Cerebellar cortex (tissue), 1 donor: ENCODE measurements at regions not wholly inside any gene's neighbourhood (a gene's known extent, or its start where the extent isn't known, plus 50 kb on each side); places are given as distances from the start of the nearest gene placed in this dataset.
"Not testable (repeated sequence)": the region's sequence is repeated elsewhere in the genome, so short reads cannot be mapped to it uniquely, and the experiment has no call there.

Experiments used
- DNase-seq: peaks from one replicate; pipeline ENCODE4 v3.0.0-alpha.2; 2015; ENCODE audit warnings: low spot score

DNA sequence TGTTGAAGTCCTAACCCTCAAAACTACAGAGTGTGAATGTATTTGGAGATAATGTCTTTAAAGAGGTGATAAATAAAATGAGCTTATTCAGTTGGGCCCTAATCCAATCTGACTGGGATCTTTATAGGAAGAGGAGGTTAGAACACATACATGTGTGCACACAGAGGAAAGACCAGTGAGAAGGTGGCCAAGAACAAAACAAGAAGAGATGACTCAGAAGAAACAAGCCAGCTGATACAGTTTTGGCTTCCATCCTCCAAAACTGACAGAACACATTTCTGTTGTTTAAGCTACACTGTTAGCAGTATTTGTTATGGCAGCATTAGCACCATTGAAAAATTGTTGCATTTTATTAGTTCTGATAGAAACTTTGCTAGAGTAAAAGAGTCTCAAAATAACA lies 609.3 kb upstream of the IMPG1 start:
- no peak for DNase-seq

DNA sequence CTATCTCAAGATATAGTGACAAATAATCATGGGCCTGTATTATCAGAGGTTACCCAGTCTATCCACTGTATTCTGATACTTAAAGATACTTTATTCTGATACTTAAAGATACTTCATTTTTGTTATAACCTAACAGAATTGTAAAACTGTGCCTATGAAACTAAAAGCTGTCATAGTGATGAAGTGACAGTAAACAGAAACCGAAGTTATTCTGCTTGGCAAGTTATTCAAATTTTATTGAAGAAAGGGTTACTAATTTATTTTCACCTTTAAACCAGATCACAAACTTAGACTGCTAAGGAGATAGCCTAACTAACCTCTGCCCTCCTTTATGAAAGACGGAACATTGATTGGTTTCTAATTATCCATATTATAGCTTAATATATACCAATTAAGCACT lies 604.6 kb upstream of the IMPG1 start:
- DNase-seq, result no peak

DNA sequence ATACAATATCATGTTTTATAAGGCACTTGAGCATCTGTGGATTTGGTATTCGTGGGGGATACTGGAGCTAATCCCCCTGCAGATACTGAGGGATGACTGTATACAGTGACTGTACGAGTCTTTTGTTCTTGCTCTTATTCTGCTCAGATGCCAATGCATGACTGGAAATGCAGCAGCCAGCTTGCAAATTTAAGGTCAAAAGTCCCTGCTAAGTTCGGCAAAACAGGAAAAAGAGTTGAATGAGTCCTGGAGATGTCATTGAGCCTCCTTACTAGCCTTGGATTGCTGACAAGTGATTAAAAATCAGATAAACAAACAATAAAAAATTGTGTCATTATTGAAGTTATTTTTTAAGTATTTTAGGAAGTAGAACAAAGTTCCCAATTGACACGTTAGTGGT lies 599.3 kb upstream of the IMPG1 start:
- DNase-seq, result no peak

DNA sequence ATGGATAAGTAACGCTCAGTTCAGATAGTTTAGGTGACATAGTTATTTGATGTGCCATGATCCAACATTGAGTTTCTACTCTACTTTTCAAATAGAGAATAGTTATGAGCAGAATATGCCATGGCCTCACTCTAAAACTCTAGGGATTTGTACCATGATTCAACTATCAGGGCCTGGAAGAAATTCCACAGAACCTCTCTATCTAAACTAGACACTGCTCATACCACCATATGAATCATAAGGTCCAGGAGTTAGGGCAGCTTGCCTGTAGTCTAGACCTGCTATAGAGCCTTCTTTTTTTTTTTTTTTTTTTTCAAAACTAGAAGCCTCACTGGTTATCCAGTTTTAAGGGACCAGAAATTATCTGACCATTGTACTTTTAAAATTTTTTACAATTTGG lies 571.8 kb upstream of the IMPG1 start:
- DNase-seq, result no peak

DNA sequence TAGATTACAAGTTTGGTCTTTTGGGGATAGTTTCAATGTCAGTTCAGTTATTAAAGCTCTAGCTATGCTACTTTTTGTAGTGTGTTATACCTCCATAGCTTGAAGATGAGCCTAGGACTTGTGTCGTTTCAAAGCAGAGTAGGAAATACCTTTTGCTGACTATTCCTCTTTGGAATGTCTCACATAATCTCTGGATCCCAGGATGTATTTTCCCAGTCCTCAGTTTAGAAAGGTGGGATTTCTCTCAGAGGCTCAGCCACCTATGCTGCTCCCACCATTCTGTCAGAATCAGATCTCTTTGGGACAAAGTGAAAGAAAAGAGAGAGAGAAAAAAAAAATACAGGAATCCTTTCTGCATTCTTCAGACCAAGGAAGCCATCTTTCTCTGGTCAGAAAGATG lies 567.5 kb upstream of the IMPG1 start:
- DNase-seq, result no peak

DNA sequence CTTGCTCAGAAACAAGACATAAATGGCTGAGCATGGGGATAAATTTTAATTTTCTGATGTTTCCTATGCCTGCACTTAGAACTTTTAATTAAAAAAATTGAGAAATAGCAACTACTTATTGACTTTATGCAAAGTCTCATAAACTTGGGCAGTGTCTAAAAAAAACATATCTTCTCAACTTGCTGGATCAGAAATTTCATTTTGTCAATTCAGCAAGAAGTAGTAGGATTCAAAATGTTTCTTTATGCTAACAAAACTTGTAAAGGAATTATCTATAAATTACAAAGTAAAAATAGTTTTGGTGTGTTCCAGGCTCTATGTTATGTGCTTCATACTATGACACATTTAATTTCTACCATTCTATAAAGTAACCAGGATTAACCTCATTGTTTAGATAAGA lies 562.2 kb upstream of the IMPG1 start:
- DNase-seq, result no peak

DNA sequence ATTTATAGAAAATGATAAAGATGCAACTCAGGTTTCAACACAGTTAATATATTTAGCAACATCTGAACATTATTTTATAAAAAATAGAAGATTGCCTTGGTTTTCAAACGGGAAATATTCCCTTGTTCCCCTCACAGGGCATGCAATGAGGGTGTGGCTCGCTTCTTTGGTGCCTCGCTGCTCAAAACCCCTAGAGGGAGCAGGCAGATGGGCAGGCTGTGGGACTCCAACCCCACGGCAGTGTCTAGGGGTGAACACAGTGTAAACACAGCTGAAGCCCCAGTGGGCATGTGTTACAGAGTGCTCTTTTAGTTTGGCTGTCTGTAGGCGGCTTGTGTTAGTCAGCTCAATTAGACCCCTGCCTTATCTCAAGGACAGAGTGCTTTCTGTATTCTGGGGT lies 560.8 kb upstream of the IMPG1 start:
- no peak for DNase-seq

DNA sequence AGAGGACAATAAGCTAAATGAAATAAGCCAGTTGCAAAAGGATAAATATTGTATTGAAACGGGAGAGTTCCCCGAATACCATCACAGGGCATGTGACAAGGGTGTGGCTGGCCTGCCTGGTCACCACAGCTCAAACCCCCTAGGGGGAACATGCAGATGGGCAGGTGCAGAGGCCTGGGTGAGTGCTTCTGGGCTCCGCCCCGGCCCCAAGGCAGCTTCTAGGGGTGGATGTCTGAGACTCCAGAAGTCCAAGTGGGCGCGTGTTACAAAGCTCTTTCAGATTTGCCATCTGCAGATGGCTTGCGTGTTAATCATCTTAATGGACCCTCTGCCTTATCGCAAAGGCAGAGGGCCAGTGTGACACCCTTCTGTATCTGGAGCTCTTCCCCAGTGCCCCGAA lies 559.2 kb upstream of the IMPG1 start:
- no peak for DNase-seq

DNA sequence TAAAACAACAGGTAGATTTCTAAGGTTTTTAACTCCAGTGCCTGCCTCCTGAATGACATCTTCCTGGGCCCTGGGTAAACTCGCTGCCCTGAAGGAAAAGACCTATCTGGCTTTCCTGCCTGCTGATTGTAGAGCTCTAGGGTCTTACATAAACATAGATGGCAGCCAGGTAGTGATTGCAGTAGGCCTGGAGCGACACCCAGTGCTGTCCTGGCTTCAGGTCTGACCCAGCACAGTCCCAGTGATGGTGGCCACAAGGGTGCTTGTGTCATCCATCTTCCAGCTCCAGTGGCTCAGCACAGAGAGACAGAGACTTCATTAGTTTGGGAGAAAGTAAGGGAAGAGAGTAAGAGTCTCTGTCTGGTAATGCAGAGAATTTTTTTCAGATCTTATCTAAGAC lies 542.9 kb upstream of the IMPG1 start:
- no peak for DNase-seq

DNA sequence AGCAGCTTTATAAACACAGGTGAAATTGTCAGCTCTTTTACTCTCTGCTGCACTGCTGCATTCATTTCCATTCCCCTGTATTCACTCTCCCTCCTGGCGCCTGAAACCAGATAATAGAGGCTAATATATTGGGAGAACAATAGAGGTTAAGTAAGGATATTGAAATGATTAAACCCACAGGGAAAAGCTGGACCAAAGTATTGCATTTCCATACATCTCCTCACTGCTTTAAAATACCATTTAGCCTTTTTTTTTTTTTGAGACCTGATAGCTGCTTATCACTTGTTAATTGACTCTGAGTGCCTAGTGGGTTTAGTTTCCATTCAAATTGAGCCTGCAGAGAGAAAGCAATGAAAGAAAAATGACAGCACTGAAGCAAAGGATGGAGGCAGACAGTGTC lies 540.5 kb upstream of the IMPG1 start:
- DNase-seq, result no peak

DNA sequence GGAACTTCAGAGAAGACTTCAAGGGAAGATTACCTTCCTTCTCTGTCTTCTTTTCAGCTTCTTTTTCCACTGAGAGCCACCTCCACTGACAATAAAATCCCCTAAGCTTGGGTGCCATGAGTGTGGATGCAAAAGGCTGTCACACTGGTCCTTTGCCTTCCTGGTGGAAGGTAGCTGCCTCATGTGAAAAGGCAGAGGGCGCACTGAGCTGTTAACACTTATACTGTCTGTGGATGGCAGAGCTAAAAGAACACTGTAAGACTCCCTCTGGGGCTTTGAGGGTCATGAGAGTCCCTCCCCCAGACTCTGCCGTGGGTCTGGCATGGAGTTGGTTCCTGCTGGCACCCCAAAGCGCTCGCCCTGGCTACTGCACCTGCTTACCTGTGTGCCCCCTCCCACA lies 536.7 kb upstream of the IMPG1 start:
- DNase-seq, result no peak

DNA sequence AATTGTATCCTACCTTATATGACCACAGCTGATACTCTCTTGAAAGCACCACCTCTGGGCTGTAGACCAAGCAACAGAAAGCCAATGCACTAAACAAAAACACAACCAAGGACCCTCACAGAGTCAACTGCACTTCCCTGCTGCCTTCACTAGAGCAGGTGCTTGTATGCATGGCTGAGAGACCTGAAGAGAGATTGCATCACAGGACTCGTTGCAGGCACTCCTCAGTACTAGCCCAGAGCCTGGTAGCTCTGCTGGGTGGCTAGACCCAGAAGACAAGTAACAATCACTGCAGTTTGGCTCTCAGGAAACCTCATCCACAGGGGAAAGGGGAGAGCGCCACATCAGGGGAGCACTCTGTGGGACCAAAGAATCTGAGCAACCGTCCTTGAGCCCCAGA lies 521.6 kb upstream of the IMPG1 start:
- DNase-seq, result no peak

DNA sequence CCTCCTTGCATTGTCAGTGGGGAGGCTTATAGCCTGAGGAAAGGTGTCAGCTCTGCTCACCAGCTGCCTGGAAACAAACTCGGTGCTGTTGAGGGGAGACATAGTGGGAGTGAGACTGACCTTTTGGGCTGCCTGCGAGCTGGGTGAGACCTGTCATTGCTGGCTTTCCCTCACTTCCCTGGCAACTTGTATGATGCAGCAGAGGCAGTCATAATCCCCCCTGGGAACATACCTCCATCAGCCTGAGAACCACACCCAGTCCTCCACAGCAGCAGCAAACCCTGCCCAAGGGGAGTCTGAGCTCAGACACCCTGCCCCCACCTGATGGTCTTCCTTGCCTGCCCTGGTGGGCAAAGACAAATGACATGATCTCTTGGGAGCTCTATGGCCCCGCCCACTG lies 521.2 kb upstream of the IMPG1 start:
- no peak for DNase-seq

DNA sequence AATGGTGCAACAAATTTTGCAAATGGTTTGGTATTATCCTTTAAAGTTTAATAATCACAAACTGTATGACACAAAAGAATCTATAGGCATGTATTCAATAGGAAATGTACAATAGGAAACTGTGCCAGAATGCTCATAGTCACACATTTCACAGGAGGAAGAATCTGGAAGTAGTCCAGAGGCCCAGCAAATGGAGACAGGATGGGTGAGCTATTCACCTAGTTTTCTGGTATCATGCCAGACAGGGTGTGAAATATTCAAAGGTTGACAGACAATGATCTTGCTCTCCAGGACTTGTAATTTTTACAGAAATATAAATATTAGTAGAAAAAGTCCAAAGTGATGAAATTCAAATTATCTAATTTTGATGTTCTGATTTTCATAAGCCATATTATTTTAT lies 520.1 kb upstream of the IMPG1 start:
- DNase-seq, result no peak

DNA sequence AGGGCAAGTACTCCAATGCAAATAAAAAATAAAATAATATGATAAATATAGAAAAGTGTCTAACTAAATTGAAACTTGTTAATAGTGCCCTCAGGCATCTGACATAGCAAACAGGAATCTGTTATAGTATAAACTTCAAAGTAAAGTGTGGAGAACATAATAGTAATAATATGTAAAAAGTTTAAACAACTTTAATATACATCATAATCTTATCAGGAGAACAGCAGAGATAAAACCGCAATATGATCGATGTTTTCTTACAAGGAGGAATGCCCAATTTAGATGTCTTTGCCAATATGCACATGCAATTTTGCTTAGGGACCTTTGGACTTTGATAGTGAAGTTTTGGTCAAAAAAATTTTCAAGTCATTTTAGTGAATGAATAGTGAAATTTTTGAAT lies 514.8 kb upstream of the IMPG1 start:
- no peak for DNase-seq

DNA sequence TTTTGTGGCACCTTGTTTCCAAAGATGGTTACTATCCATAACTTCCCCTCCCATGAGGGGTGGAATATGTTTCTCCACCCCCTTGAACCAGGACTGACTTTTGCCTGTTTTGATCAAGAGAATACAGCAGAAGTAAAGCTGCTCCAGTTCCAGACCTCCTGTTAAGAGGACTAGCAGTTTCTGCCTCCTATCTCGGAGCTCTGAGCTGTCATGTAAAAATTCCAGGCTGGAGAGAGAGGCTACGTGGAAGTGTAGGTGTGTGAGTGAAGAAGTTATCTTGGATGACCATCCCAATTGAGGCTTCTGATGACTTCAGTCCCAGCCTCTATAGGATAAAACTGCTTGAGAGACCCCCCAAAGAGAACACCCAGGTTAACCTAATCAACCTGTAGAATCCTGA lies 511.7 kb upstream of the IMPG1 start:
- no peak for DNase-seq

DNA sequence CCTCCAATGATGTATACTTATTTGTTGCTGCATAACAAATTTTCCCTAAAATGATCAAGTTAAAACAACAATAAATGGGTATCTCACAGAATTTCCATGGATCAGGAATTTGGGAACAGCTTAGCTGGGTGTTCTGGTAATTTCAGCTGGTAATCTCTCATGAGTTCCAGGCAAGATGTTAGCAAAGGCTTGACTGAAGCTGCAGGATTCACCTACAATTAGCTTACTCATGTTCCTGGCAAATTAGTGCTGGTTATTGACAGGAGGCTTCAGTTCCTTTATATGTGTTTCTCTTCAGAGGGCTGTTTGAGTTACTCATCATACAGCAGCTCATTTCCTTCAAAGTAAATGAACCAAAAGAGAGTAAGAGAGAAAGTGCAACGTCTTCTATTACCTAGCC lies 506.3 kb upstream of the IMPG1 start:
- DNase-seq, result no peak

DNA sequence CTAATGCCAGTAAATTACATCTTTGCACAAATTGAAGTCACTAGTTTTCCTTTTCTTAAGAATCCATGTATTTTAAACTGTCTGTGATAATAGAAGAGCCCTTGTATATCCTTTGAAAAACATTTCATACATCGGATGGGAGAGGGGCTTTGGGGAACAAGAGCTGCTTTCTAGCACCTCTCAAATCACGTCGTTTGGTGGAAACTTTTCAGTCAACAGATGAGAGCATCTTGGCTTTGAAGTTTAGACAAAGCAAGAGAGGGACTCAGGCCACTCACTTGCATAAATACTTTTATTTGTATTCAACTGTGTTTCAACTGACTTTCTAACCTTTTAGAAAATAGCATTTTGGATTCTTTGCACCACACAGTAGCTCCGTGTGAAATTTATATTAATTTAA lies 502.3 kb upstream of the IMPG1 start:
- no peak for DNase-seq

DNA sequence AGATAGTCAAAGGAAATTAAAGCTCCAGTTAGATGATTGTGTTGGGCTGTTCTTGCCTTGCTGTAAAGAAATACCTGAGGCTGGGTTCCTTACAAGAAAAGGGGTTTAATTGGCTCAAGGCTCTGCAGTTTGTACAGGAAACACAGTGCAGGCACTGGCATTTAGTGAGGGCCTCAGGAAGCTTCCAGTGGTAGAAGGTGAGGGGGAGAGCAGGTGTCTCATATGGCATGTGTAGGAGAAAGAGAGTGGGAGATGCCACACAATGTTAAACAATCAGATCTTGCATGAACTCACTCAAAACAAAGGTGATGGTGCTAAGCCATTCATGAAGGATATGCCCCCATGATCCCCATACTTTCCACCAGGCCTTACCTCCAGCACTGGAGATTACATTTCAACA lies 493.5 kb upstream of the IMPG1 start:
- DNase-seq, result no peak

DNA sequence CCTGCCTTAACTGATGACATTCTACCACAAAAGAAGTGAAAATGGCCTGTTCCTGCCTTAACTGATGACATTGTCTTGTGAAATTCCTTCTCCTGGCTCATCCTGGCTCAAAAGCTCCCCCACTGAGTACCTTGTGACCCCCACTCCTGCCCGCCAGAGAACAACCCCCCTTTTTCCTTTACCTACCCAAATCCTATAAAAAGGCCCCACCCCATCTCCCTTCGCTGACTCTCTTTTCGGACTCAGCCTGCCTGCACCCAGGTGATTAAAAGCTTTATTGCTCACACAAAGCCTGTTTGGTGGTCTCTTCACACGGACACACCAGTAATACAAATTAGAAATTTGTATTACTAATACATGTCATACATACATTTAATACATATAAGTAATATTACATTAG lies 489.9 kb upstream of the IMPG1 start:
- not testable (repeated sequence) for DNase-seq

DNA sequence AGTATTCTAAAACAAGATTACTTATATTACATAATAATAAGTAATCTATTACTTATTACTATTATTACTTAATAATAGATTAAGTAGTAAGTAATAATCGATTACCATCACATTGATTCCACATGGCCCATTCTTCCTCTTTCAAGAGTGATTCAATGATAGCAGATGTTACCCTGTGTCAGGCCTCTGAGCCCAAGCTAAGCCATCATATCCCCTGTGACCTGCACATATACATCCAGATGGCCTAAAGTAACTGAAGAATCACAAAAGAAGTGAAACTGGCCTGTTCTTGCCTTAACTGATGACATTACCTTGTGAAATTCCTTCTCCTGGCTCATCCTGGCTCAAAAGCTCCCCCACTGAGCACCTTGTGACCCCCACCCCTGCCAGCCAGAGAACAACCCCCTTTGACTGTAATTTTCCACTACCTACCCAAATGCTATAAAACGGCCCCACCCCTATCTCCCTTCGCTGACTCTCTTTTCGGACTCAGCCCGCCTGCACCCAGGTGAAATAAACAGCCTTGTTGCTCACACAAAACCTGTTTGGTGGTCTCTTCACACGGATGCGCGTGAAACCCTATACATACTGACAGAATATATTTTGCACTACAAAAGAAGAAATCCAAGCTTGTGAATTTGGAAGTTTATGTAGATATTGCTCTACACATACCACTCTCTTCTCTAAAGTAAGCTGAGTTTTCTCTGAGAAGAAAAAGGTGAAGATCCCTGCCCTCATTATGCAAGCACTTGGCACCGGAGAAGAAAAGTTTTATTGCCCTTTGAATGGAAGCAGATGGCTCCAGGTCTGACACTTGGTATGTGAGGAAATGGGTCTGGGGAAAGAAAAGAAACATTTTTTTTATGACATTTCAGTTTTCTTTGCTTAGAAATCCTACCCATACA lies 488.6 kb upstream of the IMPG1 start:
- DNase-seq, result not testable (repeated sequence)

DNA sequence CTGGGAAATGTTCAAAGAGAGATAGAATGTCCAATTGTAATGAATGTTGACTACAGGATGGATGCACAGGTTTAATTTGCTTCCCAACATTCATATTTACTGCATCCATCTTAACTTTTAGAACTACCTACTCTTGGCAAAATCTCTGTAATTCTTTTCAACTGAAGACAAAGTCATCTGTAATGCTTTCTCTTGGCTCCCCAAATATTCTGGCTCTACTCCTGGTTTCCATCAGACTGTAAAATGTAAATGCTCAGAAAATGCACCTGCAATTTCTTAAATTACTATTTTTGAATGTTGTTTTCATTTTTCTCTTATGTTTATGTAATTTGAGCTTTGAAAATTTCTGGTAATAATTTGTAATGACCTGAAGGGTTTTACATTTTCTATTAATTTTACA lies 480.8 kb upstream of the IMPG1 start:
- DNase-seq, result no peak

DNA sequence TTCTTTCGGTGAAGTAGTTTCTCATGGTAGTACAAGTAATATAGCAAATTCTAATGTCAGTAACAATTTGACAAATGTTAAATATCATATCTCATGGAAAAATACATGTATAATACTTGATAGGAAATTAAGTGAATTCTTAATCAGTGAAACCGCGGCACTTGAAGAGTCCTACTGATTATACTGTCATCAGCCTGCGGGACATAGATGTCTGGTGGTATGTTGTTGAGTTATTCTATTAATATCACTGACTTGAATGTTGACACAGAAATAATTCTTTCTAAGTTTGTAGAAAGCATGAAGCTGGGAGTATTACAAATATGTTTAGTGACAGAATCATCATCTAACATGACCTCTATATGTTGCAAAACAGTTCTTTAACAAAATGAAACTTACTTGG lies 479.8 kb upstream of the IMPG1 start:
- no peak for DNase-seq

DNA sequence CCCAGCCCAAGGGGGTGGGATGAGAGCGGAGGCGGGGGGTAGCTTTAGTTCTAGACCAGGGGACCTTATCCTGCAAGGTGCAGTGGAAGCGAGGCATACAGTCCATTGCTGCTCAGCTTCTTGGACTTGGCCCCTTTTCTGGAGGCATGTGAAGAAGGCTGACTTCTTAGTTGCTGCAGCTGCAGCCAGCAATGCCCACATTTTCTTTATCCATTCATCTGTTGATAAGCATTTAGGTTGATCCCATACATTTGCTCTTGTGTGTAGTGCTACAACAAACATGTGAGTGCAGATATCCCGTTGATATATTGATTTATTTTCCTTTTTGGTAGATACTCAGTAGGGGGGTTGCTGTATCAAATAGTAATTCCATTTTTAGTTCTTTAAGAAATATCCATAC lies 461.2 kb upstream of the IMPG1 start:
- no peak for DNase-seq
